ENCODE measurements at regions not wholly inside any gene's neighbourhood (a gene's known extent, or its start where the extent isn't known, plus 50 kb on each side); places are given as distances from the start of the nearest gene placed in this dataset.
"Not testable (repeated sequence)": the region's sequence is repeated elsewhere in the genome, so short reads cannot be mapped to it uniquely, and the experiment has no call there.

DNA sequence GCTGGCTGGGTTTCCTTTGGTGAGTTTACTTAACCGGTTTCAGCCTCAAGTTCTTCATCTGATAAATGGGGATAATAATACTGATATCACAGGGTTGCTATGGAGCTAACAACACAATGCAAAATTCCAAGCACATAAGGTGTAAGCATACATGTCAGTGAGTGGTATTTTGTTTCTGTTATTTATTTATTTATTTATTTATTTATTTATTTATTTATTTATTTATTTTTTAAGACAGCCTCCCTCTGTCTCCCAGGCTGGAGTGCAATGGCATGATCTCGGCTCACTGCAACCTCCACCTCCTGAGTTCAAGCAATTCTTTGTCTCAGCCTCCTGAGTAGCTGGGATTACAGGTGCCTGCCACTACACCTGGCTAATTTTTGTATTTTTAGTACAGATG is 1287.4 kb upstream of the TMEM132C start:
- TF ChIP-seq, protein P1, sequence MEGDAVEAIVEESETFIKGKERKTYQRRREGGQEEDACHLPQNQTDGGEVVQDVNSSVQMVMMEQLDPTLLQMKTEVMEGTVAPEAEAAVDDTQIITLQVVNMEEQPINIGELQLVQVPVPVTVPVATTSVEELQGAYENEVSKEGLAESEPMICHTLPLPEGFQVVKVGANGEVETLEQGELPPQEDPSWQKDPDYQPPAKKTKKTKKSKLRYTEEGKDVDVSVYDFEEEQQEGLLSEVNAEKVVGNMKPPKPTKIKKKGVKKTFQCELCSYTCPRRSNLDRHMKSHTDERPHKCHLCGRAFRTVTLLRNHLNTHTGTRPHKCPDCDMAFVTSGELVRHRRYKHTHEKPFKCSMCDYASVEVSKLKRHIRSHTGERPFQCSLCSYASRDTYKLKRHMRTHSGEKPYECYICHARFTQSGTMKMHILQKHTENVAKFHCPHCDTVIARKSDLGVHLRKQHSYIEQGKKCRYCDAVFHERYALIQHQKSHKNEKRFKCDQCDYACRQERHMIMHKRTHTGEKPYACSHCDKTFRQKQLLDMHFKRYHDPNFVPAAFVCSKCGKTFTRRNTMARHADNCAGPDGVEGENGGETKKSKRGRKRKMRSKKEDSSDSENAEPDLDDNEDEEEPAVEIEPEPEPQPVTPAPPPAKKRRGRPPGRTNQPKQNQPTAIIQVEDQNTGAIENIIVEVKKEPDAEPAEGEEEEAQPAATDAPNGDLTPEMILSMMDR (IDR thresholded peaks at IDR 0.05), result not testable (repeated sequence)
- not testable (repeated sequence) for TF ChIP-seq ZFX (IDR thresholded peaks at IDR 0.05; ENCODE audit: borderline replicate concordance)
